Endothelial cell of umbilical vein (primary cell): ENCODE measurements at regions not wholly inside any gene's neighbourhood (a gene's known extent, or its start where the extent isn't known, plus 50 kb on each side); places are given as distances from the start of the nearest gene placed in this dataset.

Experiments
- POLR2A ChIP-seq: IDR thresholded peaks from 2 replicates; pipeline ENCODE4 v1.6.1; 2012; ENCODE audit warnings: low read depth, mild to moderate bottlenecking, control low read depth, low read length
- TF ChIP-seq, protein P1 (sequence below), 2 donors: IDR thresholded peaks; 1 replicate in 1 of 2; 2 replicates in 1 of 2; pipeline ENCODE4 v1.5.1; 2011; ENCODE audit warnings: low read length in 2 of 2, mild to moderate bottlenecking in 2 of 2, moderate library complexity in 2 of 2, control low read depth in 1 of 2, inconsistent platforms in 1 of 2, low read depth in 1 of 2; ENCODE audit not compliant: insufficient read depth in 1 of 2; ENCODE audit errors: extremely low read depth in 1 of 2

DNA sequence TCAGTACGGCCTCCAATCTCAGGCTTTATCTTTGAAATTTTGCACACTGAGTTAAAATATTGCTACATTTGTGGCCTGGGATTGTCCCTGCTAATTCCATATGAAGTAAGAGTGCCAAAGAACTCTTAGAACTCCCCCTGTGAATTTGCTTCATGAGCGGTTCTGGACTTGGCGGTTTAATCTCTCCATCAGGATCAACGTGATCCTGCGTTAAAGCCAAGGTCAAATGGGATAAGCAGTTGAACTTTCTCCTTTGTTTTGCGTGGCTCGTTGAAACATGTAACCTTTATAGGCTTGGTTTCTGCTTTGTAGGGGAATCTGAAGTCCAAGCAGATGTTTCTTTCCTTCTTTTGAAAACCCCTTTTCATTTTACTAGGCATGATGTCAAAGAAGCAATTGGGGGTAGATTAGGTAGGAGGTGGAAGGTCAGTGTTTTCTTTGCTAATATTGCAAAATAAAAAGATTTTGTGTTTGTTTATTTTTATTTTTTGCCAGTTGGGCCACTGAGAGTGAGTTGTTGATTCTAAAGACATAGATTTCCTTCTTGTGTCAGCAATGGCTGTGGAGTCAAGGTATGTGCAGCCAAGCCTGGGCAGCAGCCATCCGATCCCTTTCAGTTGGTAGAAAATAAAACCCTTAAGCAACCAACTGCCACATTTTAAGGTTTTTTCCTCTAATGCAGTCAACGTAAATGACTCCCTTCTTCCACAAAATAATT lies 390.8 kb downstream of the NNT start:
- TF ChIP-seq, protein P1, sequence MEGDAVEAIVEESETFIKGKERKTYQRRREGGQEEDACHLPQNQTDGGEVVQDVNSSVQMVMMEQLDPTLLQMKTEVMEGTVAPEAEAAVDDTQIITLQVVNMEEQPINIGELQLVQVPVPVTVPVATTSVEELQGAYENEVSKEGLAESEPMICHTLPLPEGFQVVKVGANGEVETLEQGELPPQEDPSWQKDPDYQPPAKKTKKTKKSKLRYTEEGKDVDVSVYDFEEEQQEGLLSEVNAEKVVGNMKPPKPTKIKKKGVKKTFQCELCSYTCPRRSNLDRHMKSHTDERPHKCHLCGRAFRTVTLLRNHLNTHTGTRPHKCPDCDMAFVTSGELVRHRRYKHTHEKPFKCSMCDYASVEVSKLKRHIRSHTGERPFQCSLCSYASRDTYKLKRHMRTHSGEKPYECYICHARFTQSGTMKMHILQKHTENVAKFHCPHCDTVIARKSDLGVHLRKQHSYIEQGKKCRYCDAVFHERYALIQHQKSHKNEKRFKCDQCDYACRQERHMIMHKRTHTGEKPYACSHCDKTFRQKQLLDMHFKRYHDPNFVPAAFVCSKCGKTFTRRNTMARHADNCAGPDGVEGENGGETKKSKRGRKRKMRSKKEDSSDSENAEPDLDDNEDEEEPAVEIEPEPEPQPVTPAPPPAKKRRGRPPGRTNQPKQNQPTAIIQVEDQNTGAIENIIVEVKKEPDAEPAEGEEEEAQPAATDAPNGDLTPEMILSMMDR (IDR thresholded peaks at IDR 0.05; ENCODE audit: extremely low read depth in 1 of 2, insufficient read depth in 1 of 2, low read depth in 1 of 2, low read length in 2 of 2), result no peak
- TF ChIP-seq POLR2A, result no peak
